PC-3 (cell line): ENCODE measurements at regions not wholly inside any gene's neighbourhood (a gene's known extent, or its start where the extent isn't known, plus 50 kb on each side); places are given as distances from the start of the nearest gene placed in this dataset.

Experiments used
- ATAC-seq: fragments of 200-7000 bp; cut with Tn5 transposase; 2 replicates; pipeline ENCODE4 v1.9.1; 2020; ENCODE audit warnings: mild to moderate bottlenecking, moderate library complexity
- BruUV-seq: library from RNA; stranded (reverse); fragments of 400-500 nt; replicated peaks from 2 replicates; lab custom pipeline; 2021; lab: Mats Ljungman, UMichigan
- CTCF ChIA-PET: fragments of 300-600 bp; sonication (Branson Sonifier 250); formaldehyde crosslinking; loops from one replicate; lab custom pipeline; 2022; ENCODE audit warnings: antibody characterized with exemption; lab: Charles Lee
- POLR2A ChIA-PET: fragments of 300-600 bp; sonication (Branson Sonifier 250); formaldehyde crosslinking; loops from one replicate; lab custom pipeline; 2022; ENCODE audit warnings: antibody characterized with exemption; ENCODE audit not compliant: unreplicated experiment; lab: Charles Lee
- DNase-seq: peaks from one replicate; pipeline ENCODE4 v3.0.0-alpha.2; 2015
- H2AFZ ChIP-seq: fragments of 300-600 bp; sonication (generic); 2 replicates; pipeline ENCODE4 v1.6.0; 2016; ENCODE audit warnings: antibody characterized with exemption, low read length
- H3F3A ChIP-seq: fragments of 300-600 bp; sonication (generic); one replicate; pipeline ENCODE4 v1.6.0; 2017; ENCODE audit warnings: antibody characterized with exemption, low read length, control low read depth, mild to moderate bottlenecking; ENCODE audit not compliant: unreplicated experiment
- H3K27ac ChIP-seq: fragments of 300-600 bp; sonication (generic); 2 replicates; pipeline ENCODE4 v1.5.1; 2016; ENCODE audit warnings: mild to moderate bottlenecking, low read length
- H3K27me3 ChIP-seq: fragments of 300-600 bp; sonication (generic); 2 replicates; pipeline ENCODE4 v1.6.1; 2016; ENCODE audit warnings: low read length, mixed read lengths
- H3K36me3 ChIP-seq: fragments of 300-600 bp; sonication (generic); 2 replicates; pipeline ENCODE4 v1.6.1; 2016; ENCODE audit warnings: low read depth, mixed run types, low read length, mixed read lengths
- H3K4me1 ChIP-seq: fragments of 300-600 bp; sonication (generic); 2 replicates; pipeline ENCODE4 v1.5.1; 2016; ENCODE audit warnings: low read length; ENCODE audit not compliant: insufficient read depth
- H3K4me2 ChIP-seq: fragments of 300-600 bp; sonication (generic); 2 replicates; pipeline ENCODE4 v1.6.0; 2016; ENCODE audit warnings: low read length
- H3K4me3 ChIP-seq: fragments of 300-600 bp; sonication (generic); 2 replicates; pipeline ENCODE4 v1.5.1; 2016; ENCODE audit warnings: mild to moderate bottlenecking, low read length, mixed read lengths
- H3K79me2 ChIP-seq: fragments of 300-600 bp; sonication (generic); 2 replicates; pipeline ENCODE4 v1.6.1; 2017; ENCODE audit warnings: low read length, mixed read lengths
- H3K9ac ChIP-seq: fragments of 300-600 bp; sonication (generic); 2 replicates; pipeline ENCODE4 v1.6.0; 2016; ENCODE audit warnings: mild to moderate bottlenecking, low read length
- H3K9me2 ChIP-seq: fragments of 300-600 bp; sonication (generic); replicated peaks from 2 replicates; pipeline ENCODE4 v1.6.1; 2016; ENCODE audit warnings: mixed run types, low read length, mixed read lengths
- H3K9me3 ChIP-seq: fragments of 300-600 bp; sonication (generic); 2 replicates; pipeline ENCODE4 v1.6.1; 2016; ENCODE audit warnings: low read length, mixed read lengths
- H4K20me1 ChIP-seq: fragments of 300-600 bp; sonication (generic); 2 replicates; pipeline ENCODE4 v1.6.1; 2016; ENCODE audit warnings: low read length, mixed read lengths
- CTCF ChIP-seq: fragments of 300-600 bp; sonication (generic); conservative IDR thresholded peaks from 2 replicates; pipeline ENCODE4 v1.5.1; 2017; ENCODE audit warnings: antibody characterized with exemption, low read depth, mild to moderate bottlenecking, low read length
- EZH2 ChIP-seq: fragments of 300-600 bp; sonication (generic); IDR thresholded peaks from one replicate; pipeline ENCODE4 v1.6.1; 2017; ENCODE audit warnings: antibody characterized with exemption, mild to moderate bottlenecking, low read length; ENCODE audit not compliant: unreplicated experiment
- EZH2phosphoT487 ChIP-seq: fragments of 300-600 bp; sonication (generic); IDR thresholded peaks from 2 replicates; pipeline ENCODE4 v1.6.1; 2018; ENCODE audit warnings: mild to moderate bottlenecking, antibody characterized with exemption, low read length, borderline replicate concordance
- intact Hi-C: fragments of 100-400 bp; cut with micrococcal nuclease; formaldehyde crosslinking; loops from 2 replicates; pipeline ENCODE4 v1.9.0; 2023

DNA sequence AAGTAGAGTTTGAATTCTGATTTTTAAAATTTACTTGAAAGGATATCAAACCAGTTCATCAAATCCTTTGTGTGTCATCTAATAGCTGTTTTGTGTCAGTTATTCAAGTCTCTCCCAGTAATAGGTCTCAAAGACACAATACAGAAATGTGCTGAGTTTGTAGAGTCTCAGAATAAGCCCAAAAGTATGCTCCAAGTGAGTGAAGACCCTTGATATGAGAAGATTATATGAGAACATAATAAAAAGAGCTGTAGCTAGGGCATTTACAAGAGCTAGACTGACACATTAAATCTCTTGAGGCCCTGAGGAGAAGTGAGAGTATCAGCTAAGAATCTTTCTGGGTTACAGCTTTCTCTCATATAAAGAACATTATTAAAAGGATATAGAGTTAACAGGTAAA is 721.0 kb upstream of the ARRDC3 start:
- ChIA-PET CTCF (no interaction called here), POLR2A (no interaction called here)
- Histone ChIP-seq H3K27ac (no peak overlapping the region), H3K4me2 (no peak overlapping the region), H3K9ac (no peak overlapping the region), H3K27me3 (no peaks in the 10 kb centered on the region), H3K36me3 (no peaks in the 10 kb centered on the region), H3F3A (no peaks in the 10 kb centered on the region), H3K79me2 (no peaks in the 10 kb centered on the region), H4K20me1 (no peaks in the 10 kb centered on the region), H3K9me3 (no peaks in the 10 kb centered on the region), H3K4me3 (no peak overlapping the region), H3K9me2 (no peaks in the 10 kb centered on the region), H3K4me1 (no peaks in the 10 kb centered on the region), H2AFZ (no peak overlapping the region)
- DNase-seq (no peak), ATAC-seq (no peak)
- intact Hi-C loops, result no loop called here
- TF ChIP-seq EZH2phosphoT487, result no peak
- TF ChIP-seq EZH2, result no peak
- no peak for TF ChIP-seq CTCF
- no TSS peak for BruUV-seq

DNA sequence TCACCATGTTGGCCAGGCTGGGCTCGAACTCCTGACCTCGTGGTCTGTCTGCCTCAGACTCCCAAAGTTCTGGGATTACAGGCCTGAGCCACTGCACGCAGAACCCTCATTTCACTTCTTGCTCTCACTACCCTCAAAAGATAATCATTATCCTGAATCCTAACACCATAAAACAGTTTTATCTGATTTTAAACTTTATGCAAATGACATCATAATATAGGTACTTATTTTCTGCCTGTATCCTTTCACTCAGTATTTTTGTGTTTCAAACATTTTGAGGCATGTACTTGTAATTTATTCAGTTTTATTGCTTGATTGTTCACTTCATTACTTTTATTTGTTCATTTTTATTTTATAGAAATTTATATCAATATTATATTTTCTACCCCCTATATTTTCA is 719.2 kb upstream of the ARRDC3 start:
- no peaks in the 10 kb centered on the region for H3K79me2 ChIP-seq
- no peak overlapping the region for H3K4me2 ChIP-seq
- no peak overlapping the region for H2AFZ ChIP-seq
- ChIA-PET CTCF (no interaction called here), POLR2A (no interaction called here)
- intact Hi-C loops, result no loop called here
- no TSS peak for BruUV-seq
- no peaks in the 10 kb centered on the region for H3K9me3 ChIP-seq
- DNase-seq (no peak), ATAC-seq (no peak)
- H3K9me2 ChIP-seq, result no peaks in the 10 kb centered on the region
- H3K36me3 ChIP-seq, result no peaks in the 10 kb centered on the region
- H3F3A ChIP-seq, result no peaks in the 10 kb centered on the region
- no peaks in the 10 kb centered on the region for H4K20me1 ChIP-seq
- no peak for TF ChIP-seq CTCF
- H3K27ac ChIP-seq, result no peak overlapping the region
- no peak overlapping the region for H3K4me3 ChIP-seq
- H3K4me1 ChIP-seq, result no peaks in the 10 kb centered on the region
- H3K27me3 ChIP-seq, result no peaks in the 10 kb centered on the region
- H3K9ac ChIP-seq, result no peak overlapping the region

DNA sequence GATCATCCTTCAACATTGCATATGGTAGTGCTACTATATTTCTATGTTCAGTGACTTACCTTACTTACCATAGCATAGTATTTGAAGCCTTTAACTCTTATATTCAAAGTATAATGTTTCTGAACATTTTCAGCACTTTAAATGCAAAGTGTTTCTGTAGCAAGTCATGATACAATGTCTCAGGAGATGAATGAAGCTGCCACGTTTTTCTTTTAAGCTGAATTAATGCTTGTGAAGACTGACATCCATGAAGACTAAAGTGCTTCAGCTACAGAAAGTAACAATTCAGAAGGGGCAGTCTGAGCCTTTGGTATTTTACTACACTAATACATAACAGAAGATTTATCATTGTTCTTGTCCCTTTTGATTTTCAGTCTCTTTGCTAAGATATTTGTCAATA is 709.1 kb upstream of the ARRDC3 start:
- H3K9me3 ChIP-seq, result no peaks in the 10 kb centered on the region
- H3K4me2 ChIP-seq, result no peak overlapping the region
- H3K36me3 ChIP-seq, result no peaks in the 10 kb centered on the region
- H3K27me3 ChIP-seq, result no peaks in the 10 kb centered on the region
- no peaks in the 10 kb centered on the region for H3K4me1 ChIP-seq
- no peaks in the 10 kb centered on the region for H3F3A ChIP-seq
- ChIA-PET CTCF (no interaction called here), POLR2A (no interaction called here)
- no peak for TF ChIP-seq EZH2phosphoT487
- no peak for TF ChIP-seq EZH2
- TF ChIP-seq CTCF, result no peak
- H2AFZ ChIP-seq, result no peak overlapping the region
- intact Hi-C loops, result no loop called here
- ATAC-seq, result no peak
- H4K20me1 ChIP-seq, result no peaks in the 10 kb centered on the region
- no TSS peak for BruUV-seq
- no peak overlapping the region for H3K9ac ChIP-seq
- DNase-seq, result no peak
- H3K27ac ChIP-seq, result no peak overlapping the region
- H3K4me3 ChIP-seq, result no peak overlapping the region
- no peaks in the 10 kb centered on the region for H3K79me2 ChIP-seq
- no peaks in the 10 kb centered on the region for H3K9me2 ChIP-seq
